ENCODE measurements at regions not wholly inside any gene's neighbourhood (a gene's known extent, or its start where the extent isn't known, plus 50 kb on each side); places are given as distances from the start of the nearest gene placed in this dataset.

DNA sequence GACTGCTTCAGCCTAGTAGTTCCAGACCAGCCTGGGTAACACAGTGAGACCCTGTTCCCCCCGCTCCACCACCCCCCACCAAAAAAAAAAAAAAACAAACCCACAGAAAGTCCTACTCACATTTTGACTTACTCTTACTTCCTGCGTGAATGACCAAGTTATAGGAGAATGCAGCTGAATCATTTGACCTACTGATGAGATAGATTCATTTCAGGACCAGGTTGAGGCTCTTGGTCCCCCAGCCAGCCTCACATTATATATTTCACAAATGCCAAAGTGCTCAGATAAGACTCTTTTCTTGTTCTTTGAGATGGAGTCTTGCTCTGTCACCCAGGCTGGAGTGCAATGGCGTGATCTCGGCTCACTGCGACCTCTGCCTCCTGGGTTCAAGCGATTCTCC is 70.2 kb downstream of the KLF5 start:
- DNase-seq, result no peak

All from NCI-H2029 treated with DMSO at 0.1 percent for 48 hours (cell line).